ENCODE measurements at regions not wholly inside any gene's neighbourhood (a gene's known extent, or its start where the extent isn't known, plus 50 kb on each side); places are given as distances from the start of the nearest gene placed in this dataset.

DNA sequence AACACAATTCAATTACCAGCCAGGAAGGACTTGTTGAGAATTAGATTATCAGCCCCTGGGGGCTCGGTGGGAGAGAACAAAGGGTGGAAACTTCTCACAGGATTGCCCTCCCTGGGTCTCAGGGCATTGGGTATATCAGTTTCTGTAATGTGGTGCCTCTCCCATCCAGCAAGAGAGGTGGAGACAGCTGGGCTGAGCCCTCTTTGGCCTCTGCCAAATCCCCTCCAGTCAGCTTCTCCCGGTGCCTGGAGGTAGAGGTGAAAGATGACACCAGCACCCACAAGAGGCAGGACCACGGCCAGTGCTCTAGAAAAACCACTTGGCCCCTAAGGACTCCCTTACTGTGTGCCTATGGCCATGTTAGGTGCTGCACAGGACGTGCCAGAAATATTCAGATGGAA lies 179.7 kb downstream of the HAUS1 start:
- intact Hi-C loops (cut with DNase I; ENCODE audit: low total_unique reads): loop anchor here (5.0 kb wide), 1 partner anchor 373 kb away; the partner anchor contains the start of gene LOXHD1
- H3K27ac ChIP-seq: no peak overlapping the region
- 62% methylated on average over 4 of the region's 4 CpGs; no CpG with 5 or more reads in 1 of the 2 donors for WGBS, 2 donors (ENCODE audit: low coverage in 1 of 2)
- no peaks in the 10 kb centered on the region for H3K4me1 ChIP-seq
- no peaks in the 10 kb centered on the region for H3K27me3 ChIP-seq
- no peaks in the 10 kb centered on the region for H3K9me3 ChIP-seq
- no peak for DNase-seq
- H3K4me3 ChIP-seq: no peak overlapping the region
- TF ChIP-seq POLR2A (IDR thresholded peaks at IDR 0.05): no peak
- TF ChIP-seq POLR2AphosphoS5 (IDR thresholded peaks at IDR 0.05): no peak
- TF ChIP-seq, protein P1, sequence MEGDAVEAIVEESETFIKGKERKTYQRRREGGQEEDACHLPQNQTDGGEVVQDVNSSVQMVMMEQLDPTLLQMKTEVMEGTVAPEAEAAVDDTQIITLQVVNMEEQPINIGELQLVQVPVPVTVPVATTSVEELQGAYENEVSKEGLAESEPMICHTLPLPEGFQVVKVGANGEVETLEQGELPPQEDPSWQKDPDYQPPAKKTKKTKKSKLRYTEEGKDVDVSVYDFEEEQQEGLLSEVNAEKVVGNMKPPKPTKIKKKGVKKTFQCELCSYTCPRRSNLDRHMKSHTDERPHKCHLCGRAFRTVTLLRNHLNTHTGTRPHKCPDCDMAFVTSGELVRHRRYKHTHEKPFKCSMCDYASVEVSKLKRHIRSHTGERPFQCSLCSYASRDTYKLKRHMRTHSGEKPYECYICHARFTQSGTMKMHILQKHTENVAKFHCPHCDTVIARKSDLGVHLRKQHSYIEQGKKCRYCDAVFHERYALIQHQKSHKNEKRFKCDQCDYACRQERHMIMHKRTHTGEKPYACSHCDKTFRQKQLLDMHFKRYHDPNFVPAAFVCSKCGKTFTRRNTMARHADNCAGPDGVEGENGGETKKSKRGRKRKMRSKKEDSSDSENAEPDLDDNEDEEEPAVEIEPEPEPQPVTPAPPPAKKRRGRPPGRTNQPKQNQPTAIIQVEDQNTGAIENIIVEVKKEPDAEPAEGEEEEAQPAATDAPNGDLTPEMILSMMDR (IDR thresholded peaks at IDR 0.05): no peak
- no peak for TF ChIP-seq EP300 (IDR thresholded peaks at IDR 0.05; ENCODE audit: low read depth)
- in situ Hi-C loops (cut with MboI; ENCODE audit: low pct_ligation_motif_present in 1 of 4, low pct_unique_long_range_greater_than_20kb in 1 of 4, low sequenced_read_pairs in 3 of 4): loop anchor here (10.0 to 25.0 kb wide), 4 partner anchors 191 to 378 kb away; partner anchors contain the start of gene LOXHD1 (in 2 of the 4)
- no peaks in the 10 kb centered on the region for H3K36me3 ChIP-seq

DNA sequence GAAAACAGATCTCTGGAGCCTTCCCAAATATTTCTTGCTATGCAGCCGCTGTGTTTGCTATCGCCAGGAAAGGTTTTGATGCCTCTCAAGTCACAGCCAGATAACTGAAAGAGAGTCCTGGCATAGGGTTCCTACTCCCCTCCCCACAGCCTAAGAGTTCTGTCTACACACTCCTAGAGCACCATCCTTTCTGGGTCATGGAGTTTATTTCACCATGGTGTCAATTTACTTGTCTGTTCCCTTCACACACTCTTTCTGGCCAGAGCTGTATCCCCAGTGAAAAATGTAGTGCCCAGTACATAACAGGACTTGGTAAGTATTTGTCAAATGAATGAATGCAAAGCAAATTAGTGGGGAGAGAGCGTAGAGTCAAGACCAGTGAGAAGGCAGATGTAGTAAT lies 185.3 kb downstream of the HAUS1 start:
- no peak for DNase-seq
- Histone ChIP-seq H3K36me3 (no peaks in the 10 kb centered on the region), H3K27ac (no peak overlapping the region), H3K4me1 (no peaks in the 10 kb centered on the region), H3K4me3 (no peak overlapping the region), H3K9me3 (no peaks in the 10 kb centered on the region), H3K27me3 (no peaks in the 10 kb centered on the region)
- 75 to 98% methylated on average over 1 to 3 of the region's 3 CpGs for WGBS, 2 donors (ENCODE audit: low coverage in 1 of 2)
- intact Hi-C loops (cut with DNase I; ENCODE audit: low total_unique reads): no loop called here
- TF ChIP-seq POLR2A (IDR thresholded peaks at IDR 0.05) (no peak), POLR2AphosphoS5 (IDR thresholded peaks at IDR 0.05) (no peak), EP300 (IDR thresholded peaks at IDR 0.05; ENCODE audit: low read depth) (no peak)
- TF ChIP-seq, protein P1 (IDR thresholded peaks at IDR 0.05): no peak
- in situ Hi-C loops (cut with MboI; ENCODE audit: low pct_ligation_motif_present in 1 of 4, low pct_unique_long_range_greater_than_20kb in 1 of 4, low sequenced_read_pairs in 3 of 4): loop anchor here (10.0 to 25.0 kb wide), 4 partner anchors 185 to 373 kb away; partner anchors contain the start of gene LOXHD1 (in 2 of the 4)

DNA sequence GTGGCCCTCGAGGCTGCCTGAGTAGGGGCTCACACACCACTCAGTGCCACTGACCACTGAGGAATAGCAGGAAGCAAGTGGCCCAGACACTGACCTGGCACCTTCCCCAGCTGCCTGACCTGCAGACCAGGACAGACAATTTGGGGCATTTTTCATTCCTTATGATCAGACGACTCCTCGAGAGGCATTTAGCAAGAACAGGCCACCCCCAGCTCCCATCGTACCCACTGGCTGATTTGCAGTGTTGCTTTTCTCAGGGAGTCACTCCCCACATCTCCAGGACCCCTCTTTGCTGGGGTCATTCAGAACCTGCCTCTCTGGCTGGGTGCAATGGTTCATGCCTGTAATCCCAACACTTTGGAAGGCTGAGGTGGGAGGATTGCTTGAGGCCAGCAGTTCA lies 185.7 kb downstream of the HAUS1 start:
- no peaks in the 10 kb centered on the region for H3K4me1 ChIP-seq
- intact Hi-C loops (cut with DNase I; ENCODE audit: low total_unique reads) (no loop called here), in situ Hi-C loops (cut with MboI; ENCODE audit: low pct_ligation_motif_present in 1 of 4, low pct_unique_long_range_greater_than_20kb in 1 of 4, low sequenced_read_pairs in 3 of 4) (loop anchor here (10.0 to 25.0 kb wide), 4 partner anchors 185 to 372 kb away; partner anchors contain the start of gene LOXHD1 (in 2 of the 4))
- no peaks in the 10 kb centered on the region for H3K27me3 ChIP-seq
- no peak overlapping the region for H3K4me3 ChIP-seq
- TF ChIP-seq EP300 (IDR thresholded peaks at IDR 0.05; ENCODE audit: low read depth): no peak
- H3K27ac ChIP-seq: no peak overlapping the region
- no peaks in the 10 kb centered on the region for H3K9me3 ChIP-seq
- DNase-seq: no peak
- no peaks in the 10 kb centered on the region for H3K36me3 ChIP-seq
- WGBS, 2 donors (ENCODE audit: low coverage in 1 of 2): 81 to 90% methylated on average over 2 to 4 of the region's 4 CpGs

DNA sequence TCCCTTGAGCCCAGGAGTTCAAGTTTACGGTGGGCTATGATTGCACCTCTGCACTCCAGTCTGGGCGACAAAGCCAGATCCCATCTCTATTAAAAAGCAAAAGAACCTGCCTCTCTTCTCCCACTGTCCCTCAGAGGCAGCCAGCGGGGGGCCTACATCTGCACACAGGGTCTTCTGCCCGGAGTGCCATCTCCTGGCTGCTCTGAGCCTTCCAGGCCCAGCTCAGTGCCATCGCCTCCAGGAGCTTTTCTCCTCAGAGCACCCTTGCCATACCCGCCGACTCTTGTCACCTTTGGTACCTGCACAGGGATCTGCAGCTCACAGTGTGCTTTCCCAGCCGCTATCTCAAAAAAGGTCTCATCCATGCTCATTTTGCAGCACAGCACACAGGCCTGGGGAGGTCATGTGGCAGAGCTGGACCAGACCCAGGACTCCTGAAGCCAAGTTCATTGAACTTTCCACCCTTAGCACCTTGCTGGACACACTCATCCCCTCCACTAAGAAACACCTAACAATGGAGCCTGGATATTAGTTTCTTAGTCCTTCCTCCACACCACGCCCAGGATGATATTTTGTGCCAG lies 186.3 kb downstream of the HAUS1 start:
- Histone ChIP-seq H3K36me3 (no peaks in the 10 kb centered on the region), H3K9me3 (no peaks in the 10 kb centered on the region), H3K4me3 (no peak overlapping the region), H3K27me3 (no peaks in the 10 kb centered on the region), H3K27ac (no peak overlapping the region), H3K4me1 (no peaks in the 10 kb centered on the region)
- DNase-seq: no peak
- in situ Hi-C loops (cut with MboI; ENCODE audit: low pct_ligation_motif_present in 1 of 4, low pct_unique_long_range_greater_than_20kb in 1 of 4, low sequenced_read_pairs in 3 of 4) (loop anchor here in 2 of 4 donors (25.0 kb wide), 2 partner anchors 197 to 372 kb away; partner anchors contain the start of gene LOXHD1 (in 2 of the 2)), intact Hi-C loops (cut with DNase I; ENCODE audit: low total_unique reads) (no loop called here)
- 90% methylated on average over 9 of the region's 9 CpGs; no CpG with 5 or more reads in 1 of the 2 donors for WGBS, 2 donors (ENCODE audit: low coverage in 1 of 2)
- TF ChIP-seq EP300 (IDR thresholded peaks at IDR 0.05; ENCODE audit: low read depth) (no peak), POLR2AphosphoS5 (IDR thresholded peaks at IDR 0.05) (no peak), POLR2A (IDR thresholded peaks at IDR 0.05) (no peak)
- TF ChIP-seq, protein P1 (IDR thresholded peaks at IDR 0.05): no peak
